PFSK-1 (cell line): ENCODE measurements at regions not wholly inside any gene's neighbourhood (a gene's known extent, or its start where the extent isn't known, plus 50 kb on each side); places are given as distances from the start of the nearest gene placed in this dataset.

Source experiments
- FOXP2 ChIP-seq: optimal IDR thresholded peaks from 2 replicates; pipeline ENCODE3; 2011; ENCODE audit warnings: borderline replicate concordance, control low read depth, inconsistent platforms; ENCODE audit not compliant: insufficient read depth; ENCODE audit errors: extremely low read length, extremely low read depth
- POLR2AphosphoS5 ChIP-seq: IDR thresholded peaks from 2 replicates; pipeline ENCODE4 v1.6.1; 2012; ENCODE audit warnings: low read depth, mild to moderate bottlenecking, control low read depth, low read length, moderate library complexity
- TAF1 ChIP-seq: IDR thresholded peaks from 2 replicates; pipeline ENCODE4 v1.6.1; 2012; ENCODE audit warnings: low read length, control low read depth, borderline replicate concordance; ENCODE audit not compliant: insufficient read depth
- TF ChIP-seq, protein P1 (sequence below), 2 experiments: IDR thresholded peaks; 2 replicates each; pipeline versions ENCODE4 v1.6.1 to v1.8.0; 2011 to 2012; ENCODE audit warnings: low read depth in 2 of 2, low read length in 2 of 2, control low read depth in 1 of 2, inconsistent platforms in 1 of 2, mild to moderate bottlenecking in 1 of 2, moderate library complexity in 1 of 2; ENCODE audit not compliant: insufficient read depth in 1 of 2

DNA sequence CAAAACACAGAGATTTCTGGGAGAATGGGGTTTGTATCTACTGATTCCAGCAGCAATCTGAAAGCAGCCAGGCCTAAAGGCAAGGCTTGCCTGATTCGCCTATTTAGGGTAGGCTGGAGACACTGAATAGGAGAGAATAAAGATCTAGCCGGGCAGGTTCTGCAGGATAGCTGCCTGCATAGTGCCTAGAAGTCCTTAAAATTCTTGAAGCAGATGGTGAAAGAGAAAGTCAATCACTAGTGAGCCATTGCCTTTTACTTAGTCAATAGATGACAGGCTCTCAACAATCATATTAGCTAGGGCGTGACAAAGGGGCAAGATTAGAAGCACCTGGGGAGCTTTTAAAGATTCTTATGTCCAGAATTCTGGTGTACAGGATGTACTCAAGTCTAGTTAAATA, 522.7 kb downstream of the HTR1A start:
- TF ChIP-seq, protein P1, sequence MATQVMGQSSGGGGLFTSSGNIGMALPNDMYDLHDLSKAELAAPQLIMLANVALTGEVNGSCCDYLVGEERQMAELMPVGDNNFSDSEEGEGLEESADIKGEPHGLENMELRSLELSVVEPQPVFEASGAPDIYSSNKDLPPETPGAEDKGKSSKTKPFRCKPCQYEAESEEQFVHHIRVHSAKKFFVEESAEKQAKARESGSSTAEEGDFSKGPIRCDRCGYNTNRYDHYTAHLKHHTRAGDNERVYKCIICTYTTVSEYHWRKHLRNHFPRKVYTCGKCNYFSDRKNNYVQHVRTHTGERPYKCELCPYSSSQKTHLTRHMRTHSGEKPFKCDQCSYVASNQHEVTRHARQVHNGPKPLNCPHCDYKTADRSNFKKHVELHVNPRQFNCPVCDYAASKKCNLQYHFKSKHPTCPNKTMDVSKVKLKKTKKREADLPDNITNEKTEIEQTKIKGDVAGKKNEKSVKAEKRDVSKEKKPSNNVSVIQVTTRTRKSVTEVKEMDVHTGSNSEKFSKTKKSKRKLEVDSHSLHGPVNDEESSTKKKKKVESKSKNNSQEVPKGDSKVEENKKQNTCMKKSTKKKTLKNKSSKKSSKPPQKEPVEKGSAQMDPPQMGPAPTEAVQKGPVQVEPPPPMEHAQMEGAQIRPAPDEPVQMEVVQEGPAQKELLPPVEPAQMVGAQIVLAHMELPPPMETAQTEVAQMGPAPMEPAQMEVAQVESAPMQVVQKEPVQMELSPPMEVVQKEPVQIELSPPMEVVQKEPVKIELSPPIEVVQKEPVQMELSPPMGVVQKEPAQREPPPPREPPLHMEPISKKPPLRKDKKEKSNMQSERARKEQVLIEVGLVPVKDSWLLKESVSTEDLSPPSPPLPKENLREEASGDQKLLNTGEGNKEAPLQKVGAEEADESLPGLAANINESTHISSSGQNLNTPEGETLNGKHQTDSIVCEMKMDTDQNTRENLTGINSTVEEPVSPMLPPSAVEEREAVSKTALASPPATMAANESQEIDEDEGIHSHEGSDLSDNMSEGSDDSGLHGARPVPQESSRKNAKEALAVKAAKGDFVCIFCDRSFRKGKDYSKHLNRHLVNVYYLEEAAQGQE (IDR thresholded peaks at IDR 0.05; ENCODE audit: insufficient read depth in 1 of 2, low read depth in 2 of 2, low read length in 2 of 2): no peak
- TF ChIP-seq TAF1: no peak
- TF ChIP-seq POLR2AphosphoS5: no peak
- TF ChIP-seq FOXP2: no peak
